Keratinocyte (primary cell): ENCODE measurements at regions not wholly inside any gene's neighbourhood (a gene's known extent, or its start where the extent isn't known, plus 50 kb on each side); places are given as distances from the start of the nearest gene placed in this dataset.

Experiments used
- DNase-seq: peaks from one replicate; pipeline ENCODE4 v3.0.0-alpha.2; 2011; ENCODE audit warnings: low read depth, missing footprints, low spot score
- FAIRE-seq: peaks from 2 replicates; lab custom pipeline; 2011; peaks lifted over from hg19 to GRCh38; lab: Jason Lieb, UNC
- H2AFZ ChIP-seq: 2 replicates; pipeline ENCODE4 v1.6.0; 2012; ENCODE audit warnings: low read length, control low read depth, inconsistent platforms; ENCODE audit not compliant: control insufficient read depth
- H3K27ac ChIP-seq: 2 replicates; pipeline ENCODE4 v1.5.1; 2011; ENCODE audit warnings: low read length; ENCODE audit not compliant: control insufficient read depth, insufficient read depth
- H3K27me3 ChIP-seq: 3 replicates; pipeline ENCODE4 v1.6.0; 2011; ENCODE audit warnings: low read length; ENCODE audit not compliant: control insufficient read depth, insufficient read depth; ENCODE audit errors: extremely low read depth
- H3K36me3 ChIP-seq, 2 experiments: 2 replicates in 1 of 2; 3 replicates in 1 of 2; pipeline ENCODE4 v1.5.1; 2011; ENCODE audit warnings: low read length in 2 of 2, mild to moderate bottlenecking in 1 of 2; ENCODE audit not compliant: control insufficient read depth in 2 of 2, insufficient read depth in 2 of 2; ENCODE audit errors: extremely low read depth in 1 of 2
- H3K4me1 ChIP-seq: 3 replicates; pipeline ENCODE4 v1.5.1; 2011; ENCODE audit warnings: low read length; ENCODE audit not compliant: control insufficient read depth, insufficient read depth; ENCODE audit errors: extremely low read depth
- H3K4me2 ChIP-seq: 3 replicates; pipeline ENCODE4 v1.6.0; 2011; ENCODE audit warnings: low read depth, low read length; ENCODE audit not compliant: control insufficient read depth, insufficient read depth; ENCODE audit errors: extremely low read depth
- H3K4me3 ChIP-seq, 3 experiments: fragments of 200-600 bp in 1 of 3; sonication (generic) in 1 of 3; 2 replicates in 2 of 3; 3 replicates in 1 of 3; pipeline ENCODE4 v1.5.1; 2011 to 2016; ENCODE audit warnings: low read length in 3 of 3, mild to moderate bottlenecking in 3 of 3, control low read depth in 2 of 3, inconsistent platforms in 1 of 3, low read depth in 1 of 3, mixed read lengths in 1 of 3, mixed run types in 1 of 3, moderate library complexity in 1 of 3; ENCODE audit not compliant: control insufficient read depth in 2 of 3, insufficient read depth in 2 of 3; ENCODE audit errors: extremely low read depth in 1 of 3
- H3K79me2 ChIP-seq: 2 replicates; pipeline ENCODE4 v1.6.0; 2012; ENCODE audit warnings: low read length; ENCODE audit not compliant: control insufficient read depth, insufficient read depth
- H3K9ac ChIP-seq: 3 replicates; pipeline ENCODE4 v1.6.0; 2011; ENCODE audit warnings: low read length; ENCODE audit not compliant: control insufficient read depth, insufficient read depth; ENCODE audit errors: extremely low read depth
- H3K9me1 ChIP-seq: 3 replicates; pipeline ENCODE4 v1.6.0; 2011; ENCODE audit warnings: low read length; ENCODE audit not compliant: control insufficient read depth, insufficient read depth; ENCODE audit errors: extremely low read depth
- H3K9me3 ChIP-seq: 2 replicates; pipeline ENCODE4 v1.5.1; 2012; ENCODE audit warnings: low read depth, low read length; ENCODE audit not compliant: control insufficient read depth
- H4K20me1 ChIP-seq: 3 replicates; pipeline ENCODE4 v1.6.0; 2011; ENCODE audit warnings: low read length; ENCODE audit not compliant: control insufficient read depth, insufficient read depth; ENCODE audit errors: extremely low read depth
- EZH2 ChIP-seq: IDR thresholded peaks from one replicate; pipeline ENCODE4 v1.6.1; 2012; ENCODE audit warnings: inconsistent platforms, mild to moderate bottlenecking, low read length, moderate library complexity
- dilution Hi-C: fragments of 300-500 bp; cut with MboI; formaldehyde crosslinking; loops from one replicate; pipeline ENCODE4 v1.7.0; 2020; ENCODE audit warnings: low sequenced_read_pairs; ENCODE audit not compliant: extremely low pct_ligation_motif_present
- small RNA-seq, 3 experiments: library from RNA; depleted of rRNA; stranded (forward); fragments of <200 nt; gene quantifications; one replicate each; pipeline ENCODE3, GENCODE V24; 2012; ENCODE audit warnings: low read depth in 3 of 3, low replicate concordance in 1 of 3; ENCODE audit not compliant: insufficient read length in 3 of 3
- TF ChIP-seq, protein P1 (sequence below), 3 experiments: IDR thresholded peaks in 1 of 3; conservative IDR thresholded peaks in 1 of 3; optimal IDR thresholded peaks in 1 of 3; 2 replicates in 2 of 3; 3 replicates in 1 of 3; pipeline versions ENCODE3 to v1.5.1; 2011; ENCODE audit warnings: low read length in 3 of 3, mild to moderate bottlenecking in 3 of 3, moderate library complexity in 2 of 3, control low read depth in 1 of 3, inconsistent platforms in 1 of 3; ENCODE audit not compliant: insufficient read depth in 2 of 3; ENCODE audit errors: extremely low read depth in 1 of 3

DNA sequence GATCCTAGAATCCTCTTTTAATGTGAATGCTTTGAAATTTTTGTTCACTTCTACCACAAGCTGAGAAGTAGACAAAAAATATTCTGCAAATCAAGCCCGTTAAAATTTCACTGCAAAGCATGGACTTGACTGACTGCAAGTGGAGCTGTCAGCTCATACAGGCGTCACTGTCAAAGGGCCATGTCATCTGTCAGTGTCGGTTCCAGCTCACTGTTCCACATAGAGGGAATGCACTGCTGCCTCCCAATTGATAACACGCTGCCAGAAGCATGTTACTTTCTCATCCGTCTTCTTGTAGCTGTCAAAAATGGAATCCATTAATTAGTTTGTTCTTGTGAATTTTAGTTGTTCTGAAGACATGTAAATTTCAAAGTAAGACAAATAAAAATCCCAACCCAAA is 50.4 kb upstream of the FBXL4 start:
- Histone ChIP-seq H3K9ac (no peak overlapping the region), H3K4me1 (no peaks in the 10 kb centered on the region), H3K4me2 (no peak overlapping the region), H3K36me3 (no peaks in the 10 kb centered on the region), H3K4me3 (no peak overlapping the region), H2AFZ (no peak overlapping the region), H3K27me3 (no peaks in the 10 kb centered on the region), H3K9me1 (no peaks in the 10 kb centered on the region), H3K9me3 (no peaks in the 10 kb centered on the region), H3K79me2 (no peaks in the 10 kb centered on the region), H3K27ac (no peak overlapping the region), H4K20me1 (no peaks in the 10 kb centered on the region)
- TF ChIP-seq, protein P1, sequence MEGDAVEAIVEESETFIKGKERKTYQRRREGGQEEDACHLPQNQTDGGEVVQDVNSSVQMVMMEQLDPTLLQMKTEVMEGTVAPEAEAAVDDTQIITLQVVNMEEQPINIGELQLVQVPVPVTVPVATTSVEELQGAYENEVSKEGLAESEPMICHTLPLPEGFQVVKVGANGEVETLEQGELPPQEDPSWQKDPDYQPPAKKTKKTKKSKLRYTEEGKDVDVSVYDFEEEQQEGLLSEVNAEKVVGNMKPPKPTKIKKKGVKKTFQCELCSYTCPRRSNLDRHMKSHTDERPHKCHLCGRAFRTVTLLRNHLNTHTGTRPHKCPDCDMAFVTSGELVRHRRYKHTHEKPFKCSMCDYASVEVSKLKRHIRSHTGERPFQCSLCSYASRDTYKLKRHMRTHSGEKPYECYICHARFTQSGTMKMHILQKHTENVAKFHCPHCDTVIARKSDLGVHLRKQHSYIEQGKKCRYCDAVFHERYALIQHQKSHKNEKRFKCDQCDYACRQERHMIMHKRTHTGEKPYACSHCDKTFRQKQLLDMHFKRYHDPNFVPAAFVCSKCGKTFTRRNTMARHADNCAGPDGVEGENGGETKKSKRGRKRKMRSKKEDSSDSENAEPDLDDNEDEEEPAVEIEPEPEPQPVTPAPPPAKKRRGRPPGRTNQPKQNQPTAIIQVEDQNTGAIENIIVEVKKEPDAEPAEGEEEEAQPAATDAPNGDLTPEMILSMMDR (optimal IDR thresholded peaks at IDR 0.05 in 1 of 3, IDR thresholded peaks at IDR 0.05 in 1 of 3, conservative IDR thresholded peaks at IDR 0.05 in 1 of 3; ENCODE audit: extremely low read depth in 1 of 3, insufficient read depth in 2 of 3, low read length in 3 of 3): no peak
- TF ChIP-seq EZH2: no peak
- DNase-seq (no peak), FAIRE-seq (no peak)
- dilution Hi-C loops: no loop called here

Small RNA genes in the stretch of these regions (small RNA-seq; reads per million reads assigned to genes)
- 0 reads per million in 3 experiments for gene MIR548AI
